NCI-H2227 treated with DMSO at 0.1 percent for 48 hours (cell line): ENCODE measurements at regions not wholly inside any gene's neighbourhood (a gene's known extent, or its start where the extent isn't known, plus 50 kb on each side); places are given as distances from the start of the nearest gene placed in this dataset.

Source experiments
- DNase-seq: peaks from one replicate; lab custom pipeline; 2025; lab: John Stamatoyannopoulos, UW

- no peak for DNase-seq
These were observed 675.3 kb upstream of the SGCG start for GRCh38 chr13:22505489-22505888.

- DNase-seq: no peak
These were observed 674.6 kb upstream of the SGCG start for GRCh38 chr13:22506096-22506691.

- no peak for DNase-seq
These were observed 663.2 kb upstream of the SGCG start for GRCh38 chr13:22517544-22517943.

- DNase-seq: no peak
These were observed 643.9 kb upstream of the SGCG start for GRCh38 chr13:22536851-22537250.

GRCh38 chr13:22538400-22538799 is 642.4 kb upstream of the SGCG start:
- no peak for DNase-seq

GRCh38 chr13:22549126-22549525 is 631.7 kb upstream of the SGCG start:
- no peak for DNase-seq

- no peak for DNase-seq
These were observed 619.2 kb upstream of the SGCG start for GRCh38 chr13:22561581-22561980.

GRCh38 chr13:22562116-22562515 is 618.7 kb upstream of the SGCG start:
- no peak for DNase-seq

GRCh38 chr13:22563272-22563671 is 617.5 kb upstream of the SGCG start:
- no peak for DNase-seq

- DNase-seq: no peak
These were observed 611.0 kb upstream of the SGCG start for GRCh38 chr13:22569811-22570210.

GRCh38 chr13:22589880-22590279 is 590.9 kb upstream of the SGCG start:
- DNase-seq: no peak

GRCh38 chr13:22592515-22592914 is 588.3 kb upstream of the SGCG start:
- no peak for DNase-seq

- no peak for DNase-seq
These were observed 586.7 kb upstream of the SGCG start for GRCh38 chr13:22594041-22594440.

- DNase-seq: no peak
These were observed 584.5 kb upstream of the SGCG start for GRCh38 chr13:22596171-22596863.

GRCh38 chr13:22599156-22599555 is 581.6 kb upstream of the SGCG start:
- DNase-seq: no peak

GRCh38 chr13:22618002-22618401 is 562.8 kb upstream of the SGCG start:
- DNase-seq: no peak

- DNase-seq: no peak
These were observed 555.1 kb upstream of the SGCG start for GRCh38 chr13:22625691-22626090.

GRCh38 chr13:22629374-22629773 is 551.4 kb upstream of the SGCG start:
- no peak for DNase-seq

- no peak for DNase-seq
These were observed 538.7 kb upstream of the SGCG start for GRCh38 chr13:22642088-22642487.

- DNase-seq: no peak
These were observed 535.8 kb upstream of the SGCG start for GRCh38 chr13:22644941-22645340.

- no peak for DNase-seq
These were observed 533.5 kb upstream of the SGCG start for GRCh38 chr13:22647156-22647850.

GRCh38 chr13:22648320-22648801 is 532.4 kb upstream of the SGCG start:
- no peak for DNase-seq

- DNase-seq: no peak
These were observed 528.0 kb upstream of the SGCG start for GRCh38 chr13:22652796-22653195.
